ENCODE measurements at regions not wholly inside any gene's neighbourhood (a gene's known extent, or its start where the extent isn't known, plus 50 kb on each side); places are given as distances from the start of the nearest gene placed in this dataset.
A peak's percentile ranks its signal among the peaks of the same experiment; 100 is the strongest.

DNA sequence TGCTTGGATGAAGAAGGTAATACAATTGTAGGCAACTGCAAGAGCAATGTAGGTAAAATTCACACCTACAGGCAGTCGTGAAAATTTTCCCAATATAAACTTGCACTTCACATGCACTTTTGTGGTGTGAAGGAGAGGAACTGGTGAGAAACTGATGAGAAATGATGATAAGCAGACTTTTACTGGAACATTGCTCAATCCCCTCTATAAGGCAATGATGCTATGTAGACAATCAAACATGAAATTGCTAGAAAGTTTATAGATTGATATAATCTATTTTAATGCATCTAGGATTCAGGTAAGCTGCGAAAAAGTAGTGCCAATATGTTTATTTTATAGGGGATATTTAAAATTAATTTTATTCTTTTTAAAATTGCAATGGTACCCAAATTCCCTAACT is 802.2 kb downstream of the KCNT2 start:
- no peak for DNase-seq

DNA sequence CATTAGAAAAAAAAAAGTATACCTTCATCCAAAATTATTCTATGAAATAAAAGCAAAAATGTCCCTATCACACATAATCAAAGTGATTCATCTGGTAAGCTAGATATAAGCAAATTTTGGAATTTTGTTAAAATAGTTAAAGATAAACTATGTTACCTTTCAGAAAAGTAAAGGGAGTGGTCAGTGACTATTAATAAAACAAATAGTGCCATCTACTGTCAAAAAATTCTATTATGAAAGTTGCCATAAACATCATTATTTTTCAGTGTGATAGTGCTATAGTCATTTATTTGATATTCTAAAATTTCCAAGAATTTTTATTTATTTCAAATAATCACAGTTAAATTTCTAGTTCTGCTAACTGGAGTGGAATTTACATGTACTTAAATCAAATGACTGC is 803.7 kb downstream of the KCNT2 start:
- DNase-seq, result no peak

DNA sequence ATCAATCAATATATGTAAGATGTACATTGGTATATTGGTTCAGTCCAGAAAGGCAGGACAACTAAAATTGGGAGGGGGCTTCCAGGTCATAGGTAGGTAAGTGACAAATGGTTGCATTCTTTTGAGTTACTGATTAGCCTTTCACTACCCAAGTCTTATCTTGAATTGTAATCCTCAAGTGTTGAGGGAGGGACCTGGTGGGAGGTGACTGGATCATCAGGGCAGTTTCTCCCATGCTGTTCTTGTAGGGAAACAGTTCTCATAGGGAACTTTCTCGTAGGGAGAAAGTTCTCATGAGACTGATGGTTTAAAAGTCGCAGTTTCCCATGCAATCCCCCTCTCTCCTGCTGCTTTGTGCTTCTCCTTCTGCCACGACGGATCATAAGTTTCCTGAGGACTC is 809.2 kb downstream of the KCNT2 start:
- DNase-seq, result no peak

DNA sequence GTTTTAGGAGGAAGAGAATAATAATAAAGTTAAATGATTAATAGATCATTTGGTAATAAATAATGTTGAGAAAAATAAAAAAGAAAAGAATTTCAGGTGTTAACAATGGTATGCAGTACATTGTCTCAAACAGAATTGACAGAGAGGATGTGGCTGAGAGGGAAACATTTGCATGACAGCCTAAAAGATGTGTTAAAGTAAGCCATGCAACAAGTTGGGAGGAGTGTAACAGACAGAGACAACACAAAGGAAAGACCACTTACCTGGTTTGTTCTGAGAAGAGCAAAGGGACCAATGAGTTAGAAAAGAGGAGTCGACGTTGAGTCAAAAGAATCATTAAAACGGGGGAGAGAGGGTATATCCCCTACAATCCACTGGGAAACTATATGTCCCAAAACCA is 814.0 kb downstream of the KCNT2 start:
- no peak for DNase-seq

DNA sequence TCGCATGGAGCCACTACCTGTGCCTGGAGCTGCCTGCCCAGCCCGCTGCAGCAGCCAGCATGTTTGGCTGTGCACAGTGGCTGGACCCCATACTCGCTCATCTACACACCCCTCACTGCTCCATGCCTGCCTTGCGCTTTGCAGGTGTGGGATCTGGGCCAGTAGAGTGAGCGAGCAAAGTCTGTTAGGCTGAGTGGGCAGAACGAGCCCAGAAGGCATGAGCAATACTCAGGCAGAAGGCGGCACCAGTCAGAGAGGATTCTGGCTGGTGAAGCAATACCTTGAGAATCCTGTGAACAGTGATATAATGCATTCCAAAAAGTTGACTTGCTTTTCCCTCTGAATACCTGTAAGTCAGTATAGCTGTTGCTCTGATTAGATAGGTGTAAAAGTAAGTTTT is 816.4 kb downstream of the KCNT2 start:
- DNase-seq, result peak; percentile 63

DNA sequence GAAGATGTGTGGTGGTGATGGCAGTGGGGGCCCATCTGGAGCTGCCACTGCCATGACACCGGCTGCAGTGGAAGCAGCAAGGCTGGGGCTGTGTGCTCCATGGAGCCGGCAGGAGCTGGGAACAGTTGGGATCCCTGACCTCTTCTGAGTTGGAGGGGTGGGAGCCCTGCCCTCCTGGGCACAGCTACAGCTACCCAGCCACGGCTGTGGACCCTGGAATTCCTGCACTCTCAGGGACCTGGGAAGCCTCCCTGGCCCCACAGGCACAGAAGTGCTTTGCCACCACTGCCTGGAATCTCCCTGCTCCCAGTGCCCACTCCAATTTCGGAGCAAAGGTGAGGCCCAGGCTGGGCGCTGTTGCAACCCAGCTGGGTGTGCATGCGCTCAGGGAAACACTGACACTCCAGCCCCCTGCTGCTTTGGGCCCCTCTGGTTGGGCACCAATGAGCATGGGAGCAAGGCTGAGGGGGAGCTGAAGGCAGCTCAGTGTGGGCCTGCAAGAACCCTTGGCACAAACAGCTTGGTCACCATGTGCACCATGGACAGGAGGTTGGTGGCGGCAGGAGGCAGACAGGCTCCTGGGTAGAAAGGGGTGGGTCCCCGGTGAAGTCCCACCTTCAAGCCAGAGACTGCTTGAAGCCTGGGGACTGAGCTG is 817.6 kb downstream of the KCNT2 start:
- DNase-seq, result no peak

DNA sequence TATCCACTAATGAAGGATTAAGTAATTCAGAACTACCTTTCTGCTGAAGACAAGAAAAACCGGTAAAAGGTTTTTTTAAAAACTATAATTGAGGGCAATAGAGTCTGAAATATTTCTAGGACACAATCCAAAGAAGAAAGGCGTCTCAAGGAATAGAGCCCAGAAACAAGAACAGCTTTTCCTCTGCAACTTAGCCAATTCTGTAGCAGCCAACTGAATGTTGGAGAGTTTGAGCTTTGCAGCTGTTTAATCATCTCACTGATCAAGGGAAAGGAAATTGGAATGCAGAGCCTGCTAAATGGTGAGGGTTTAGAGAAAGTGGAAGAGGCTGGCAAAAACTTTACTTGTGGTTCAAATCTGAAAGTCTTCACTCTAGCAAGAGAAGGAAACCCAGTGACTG is 818.9 kb downstream of the KCNT2 start:
- DNase-seq, result no peak

DNA sequence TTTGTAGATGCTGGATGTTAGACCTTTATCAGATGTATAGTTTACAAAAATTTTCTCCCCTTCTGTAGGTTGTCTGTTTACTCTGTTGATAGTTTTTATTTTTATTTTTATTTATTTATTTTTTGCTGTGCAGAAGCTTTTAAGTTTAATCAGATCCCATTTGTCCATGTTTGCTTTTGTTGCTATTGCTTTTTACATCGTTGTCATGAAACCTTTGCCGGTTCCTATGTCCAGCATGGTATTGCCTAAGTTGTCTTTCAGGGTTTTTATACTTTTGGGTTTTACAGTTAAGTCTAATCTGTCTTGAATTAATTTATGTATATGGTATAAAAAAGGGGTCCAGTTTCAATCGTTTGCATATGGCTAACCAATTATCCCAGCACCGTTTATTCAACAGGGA is 819.5 kb downstream of the KCNT2 start:
- no peak for DNase-seq

DNA sequence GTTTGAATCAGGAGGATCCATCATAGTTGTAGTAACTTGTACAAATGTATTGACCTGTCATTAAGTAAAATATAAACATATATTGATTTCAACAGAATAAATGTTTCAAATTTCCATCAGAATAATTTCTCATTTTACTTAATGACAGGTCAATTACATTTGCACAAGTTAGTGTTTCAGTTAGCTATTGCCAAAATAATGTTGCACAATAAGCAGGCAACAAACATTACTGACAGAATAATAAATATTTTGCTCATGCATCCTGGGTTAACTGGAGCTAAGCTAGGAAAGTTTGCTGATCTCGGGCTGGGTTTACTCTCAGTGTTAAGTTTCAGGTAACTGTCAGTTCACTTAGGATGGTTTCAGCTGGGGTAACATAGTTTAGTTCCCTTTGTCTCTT is 822.4 kb downstream of the KCNT2 start:
- DNase-seq, result no peak

DNA sequence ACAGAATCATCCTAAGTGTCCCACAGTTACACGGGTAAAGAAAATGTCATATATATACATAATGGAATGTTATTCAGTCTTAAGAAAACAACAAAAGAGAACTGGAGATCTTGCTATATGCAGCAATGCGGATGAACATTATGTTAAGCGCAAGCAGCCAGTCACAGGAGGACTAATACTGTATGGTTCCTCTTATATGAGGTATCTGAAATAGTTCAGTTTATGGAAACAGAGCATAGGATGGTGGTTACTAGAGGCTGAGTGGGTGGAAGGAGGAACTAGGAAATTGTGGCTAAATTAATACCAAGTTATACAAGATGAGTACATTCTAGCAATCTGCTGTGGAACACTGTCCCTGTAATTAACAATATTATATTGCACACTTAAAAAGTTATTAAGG is 834.3 kb downstream of the KCNT2 start:
- no peak for DNase-seq

DNA sequence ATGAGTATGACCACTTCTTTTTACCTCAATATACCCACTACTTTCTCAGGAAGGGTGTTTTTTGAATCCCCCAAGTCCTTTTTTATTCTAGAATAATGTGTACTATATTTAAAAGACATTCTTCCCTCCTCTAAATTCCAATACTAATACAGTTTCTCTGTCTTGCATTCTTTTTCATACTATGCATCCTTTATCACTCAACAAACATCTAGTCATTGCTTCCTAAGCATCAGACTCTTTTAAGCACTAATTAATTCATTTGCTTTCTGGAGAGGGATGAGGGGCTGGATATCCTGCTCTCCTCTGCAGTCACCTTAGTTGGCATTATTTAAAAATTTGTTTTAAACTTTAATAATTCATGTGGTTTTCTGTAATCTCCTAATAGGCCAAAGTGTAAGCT is 838.8 kb downstream of the KCNT2 start:
- no peak for DNase-seq

DNA sequence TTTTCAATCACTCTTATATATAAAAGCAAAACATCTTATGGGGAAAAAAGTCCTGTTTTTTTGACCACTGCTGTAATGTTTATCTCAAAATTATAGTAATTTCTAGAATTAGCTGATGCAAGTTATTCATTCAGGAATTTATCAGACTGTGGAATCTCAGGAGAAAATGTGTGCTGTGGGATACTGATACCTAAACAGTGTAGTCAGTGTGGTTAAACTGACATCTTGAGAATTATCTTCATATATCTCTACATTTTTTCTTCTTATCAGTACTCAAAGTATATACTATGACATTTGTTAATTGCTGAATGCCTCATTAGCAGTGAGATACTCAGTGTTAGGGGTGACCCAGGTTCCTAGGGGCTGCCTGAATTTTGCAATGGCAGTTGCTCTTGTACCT is 839.3 kb downstream of the KCNT2 start:
- no peak for DNase-seq

DNA sequence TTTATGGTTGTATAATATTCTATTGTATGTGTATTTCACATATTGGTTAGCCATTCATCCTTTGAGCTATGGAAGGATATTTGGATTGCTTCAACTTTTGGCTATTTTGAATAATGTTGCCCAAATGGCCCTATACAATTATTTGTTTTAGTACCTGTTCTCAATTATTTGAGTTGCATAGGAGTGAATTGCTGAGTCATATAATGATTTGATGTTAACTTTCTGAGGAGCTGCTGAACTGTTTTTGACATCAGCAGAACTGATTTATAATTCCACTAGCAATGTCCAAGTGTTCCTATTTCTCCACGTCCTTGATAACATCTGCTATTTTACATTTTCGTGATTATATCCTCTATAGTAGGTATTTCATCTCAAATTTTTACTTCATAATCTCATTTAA is 839.9 kb downstream of the KCNT2 start:
- DNase-seq, result no peak

DNA sequence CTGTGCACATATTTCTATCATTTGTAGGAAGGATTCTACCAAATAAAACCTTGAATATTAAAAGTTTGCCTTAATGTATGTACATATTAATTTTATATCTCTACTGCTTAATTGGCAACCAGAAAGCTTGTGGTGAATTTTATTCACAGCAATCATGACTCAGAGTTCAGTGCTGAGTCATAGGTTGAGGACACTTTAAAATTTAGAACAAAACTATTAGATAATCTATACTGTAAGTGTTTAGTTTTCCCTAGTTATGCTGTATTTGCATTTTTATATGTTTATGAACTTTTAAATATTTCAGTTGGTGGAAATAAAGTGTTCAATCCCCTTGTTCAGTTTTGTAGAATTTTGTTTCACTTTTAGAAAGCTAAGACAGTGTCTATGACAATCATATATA is 841.5 kb downstream of the KCNT2 start:
- no peak for DNase-seq

DNA sequence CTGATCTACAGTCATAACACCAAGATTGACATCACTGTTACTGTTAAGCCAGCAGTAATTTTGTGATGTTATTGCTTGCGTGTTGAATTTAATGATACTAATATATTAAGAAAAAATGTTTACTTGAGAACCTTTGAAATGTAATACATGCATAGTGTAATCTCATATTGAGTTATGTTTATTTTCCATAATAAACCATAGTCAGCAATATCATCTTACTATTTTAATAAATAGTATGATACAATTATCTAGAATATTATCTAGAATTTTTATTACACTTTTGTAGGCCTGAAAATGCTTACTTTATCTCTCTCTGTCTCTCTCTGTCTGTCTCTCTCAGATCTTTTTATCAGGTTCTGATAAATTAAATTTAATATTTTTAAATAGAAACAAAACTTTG is 843.1 kb downstream of the KCNT2 start:
- DNase-seq, result no peak

DNA sequence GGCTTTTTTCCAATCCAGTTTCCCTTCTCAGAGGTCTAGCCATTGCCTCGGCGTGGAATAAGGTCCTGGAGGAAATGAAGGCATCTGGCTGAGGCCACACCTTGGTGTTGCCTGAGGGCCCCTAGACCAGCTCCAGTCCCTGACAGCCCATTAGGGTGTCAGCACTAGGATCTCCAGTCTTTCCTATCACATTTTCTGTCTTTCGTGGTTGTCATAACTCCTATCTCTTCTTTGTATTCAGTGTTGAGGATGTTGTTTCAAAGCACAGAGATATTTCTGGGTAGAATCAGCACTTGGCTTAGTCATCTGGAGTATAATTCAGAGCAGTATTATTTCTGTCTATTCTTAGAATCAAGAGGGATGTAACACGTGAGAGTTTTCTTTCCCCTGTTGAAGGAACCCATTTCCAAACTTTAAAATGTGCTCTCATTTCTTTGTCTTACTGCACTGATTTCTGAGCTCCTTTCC is 844.3 kb downstream of the KCNT2 start:
- no peak for DNase-seq

DNA sequence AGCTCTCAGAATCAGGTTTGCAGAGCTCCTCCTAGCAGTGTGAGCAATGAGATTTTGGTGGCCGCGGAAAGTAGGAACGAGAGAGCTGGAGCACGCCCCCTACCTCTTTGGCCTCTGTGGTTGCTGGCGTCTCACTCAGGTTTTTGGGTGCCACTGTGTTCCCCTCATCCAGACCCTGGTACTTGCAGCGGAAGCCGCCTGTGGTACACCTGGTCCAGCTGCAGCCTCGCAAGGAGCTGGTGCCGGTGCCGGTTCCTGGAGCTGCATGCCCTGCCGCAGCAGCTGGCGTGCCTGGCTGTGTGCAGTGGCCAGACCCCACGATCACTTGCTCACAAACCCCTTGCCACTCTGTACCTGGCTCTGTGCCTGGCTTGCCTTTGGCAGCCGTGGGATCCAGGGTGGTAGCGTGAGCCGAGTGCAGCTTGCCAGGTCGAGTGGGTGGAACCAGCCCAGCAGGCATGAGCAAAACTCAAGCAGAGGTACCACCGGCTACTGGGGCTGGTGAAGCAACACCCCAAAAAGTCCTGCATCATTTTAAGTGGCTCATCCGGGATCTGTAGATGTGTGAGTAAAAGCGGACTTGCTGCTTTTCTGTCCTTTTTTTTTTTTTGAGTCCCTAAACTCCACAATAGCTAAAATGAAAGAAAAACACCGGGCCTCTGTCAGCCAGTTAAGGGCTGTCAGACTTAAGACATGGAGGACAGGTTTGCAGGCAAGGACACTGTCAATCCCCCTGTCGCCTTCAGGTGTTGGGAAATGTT is 844.9 kb downstream of the KCNT2 start:
- DNase-seq, result no peak

DNA sequence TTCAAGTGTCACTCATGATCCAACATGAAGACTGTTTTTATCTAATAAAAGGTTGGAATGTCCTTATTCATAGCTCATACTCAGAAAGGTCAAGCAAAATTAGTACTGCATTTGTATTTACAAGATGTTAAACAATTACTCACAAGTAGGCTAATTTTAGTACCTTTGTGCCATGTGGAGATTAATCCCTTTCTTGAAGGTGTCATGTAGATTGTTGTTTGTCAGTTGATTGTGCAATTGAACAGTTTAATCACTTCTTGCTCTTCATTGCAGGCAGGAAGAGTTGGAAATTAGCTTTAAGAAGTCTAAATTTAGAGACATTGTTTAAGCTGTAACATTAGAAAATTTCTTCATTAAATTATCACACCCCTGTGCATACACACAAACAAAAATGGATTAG is 847.1 kb downstream of the KCNT2 start:
- no peak for DNase-seq

DNA sequence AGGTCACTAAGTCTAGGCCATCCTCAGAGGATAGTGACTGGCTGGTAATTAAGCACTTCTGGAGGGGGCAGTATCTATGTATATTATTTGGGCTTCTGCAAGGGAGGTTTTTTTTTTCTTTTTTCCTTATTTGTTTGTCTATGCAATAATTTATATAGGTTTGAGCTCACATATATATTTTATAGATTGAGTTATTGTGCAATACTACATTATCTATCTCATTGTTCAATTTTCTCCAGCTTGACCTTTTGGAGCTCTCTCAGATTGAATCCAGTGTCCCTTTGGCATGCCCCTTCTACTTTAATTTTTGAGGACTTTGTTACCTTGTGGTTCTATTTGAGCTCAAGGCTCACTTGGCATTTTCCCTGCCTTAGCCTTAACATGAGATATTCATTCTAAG is 852.1 kb downstream of the KCNT2 start:
- DNase-seq, result no peak

DNA sequence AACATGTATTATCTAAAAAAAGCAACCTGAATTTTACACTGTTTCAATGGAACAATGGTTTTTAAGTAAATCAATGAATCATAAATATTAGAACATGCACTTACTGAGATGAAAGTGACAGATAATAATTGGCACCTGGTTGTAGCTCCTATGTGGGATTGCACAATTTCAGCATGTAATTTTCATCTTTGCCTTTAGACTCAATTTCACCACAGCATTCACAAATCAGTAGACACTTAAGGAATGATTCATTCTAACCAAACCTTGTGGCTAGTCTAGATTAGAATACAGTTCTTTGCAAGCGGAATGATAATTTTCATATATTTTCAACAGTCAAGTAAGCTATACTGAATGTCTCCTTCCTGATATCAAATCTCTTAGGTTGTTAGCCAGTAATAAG is 853.4 kb downstream of the KCNT2 start:
- peak; percentile 37 for DNase-seq

DNA sequence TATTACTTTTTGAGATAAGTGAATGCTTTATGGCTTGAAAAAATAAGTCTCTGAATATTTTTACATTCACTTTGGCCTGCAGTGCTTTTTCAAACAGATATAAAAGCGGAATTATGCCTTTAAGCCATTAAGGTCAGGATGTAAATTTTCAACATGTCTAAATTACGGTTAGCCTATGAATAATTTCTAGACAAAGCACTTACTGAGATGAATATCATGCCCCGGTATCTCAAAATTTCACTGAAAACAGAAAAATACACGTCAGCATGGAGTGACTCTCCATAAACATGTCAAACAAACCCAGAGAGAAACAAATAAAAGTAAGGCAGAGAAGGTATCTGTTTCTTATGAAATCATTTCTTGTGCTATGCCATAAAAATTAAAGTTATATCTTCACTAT is 853.9 kb downstream of the KCNT2 start:
- no peak for DNase-seq

DNA sequence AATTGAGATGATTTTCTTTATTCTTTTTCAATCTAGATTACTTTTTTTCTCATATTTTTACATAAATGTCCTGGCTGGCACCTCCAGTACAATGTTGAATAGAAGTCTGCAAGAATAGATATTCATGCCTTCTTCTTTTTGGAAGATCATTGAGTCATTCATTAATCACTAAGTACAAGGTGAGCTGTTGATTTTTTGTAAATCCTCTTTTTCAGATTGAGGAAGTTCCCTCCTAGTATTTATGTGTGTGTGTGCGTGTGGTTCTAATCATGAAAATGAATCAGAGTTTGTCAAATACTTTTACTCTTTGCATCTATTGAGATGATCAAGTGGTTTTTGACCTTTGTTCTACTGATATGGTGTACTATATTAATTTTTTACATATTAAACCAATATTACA is 859.3 kb downstream of the KCNT2 start:
- no peak for DNase-seq

DNA sequence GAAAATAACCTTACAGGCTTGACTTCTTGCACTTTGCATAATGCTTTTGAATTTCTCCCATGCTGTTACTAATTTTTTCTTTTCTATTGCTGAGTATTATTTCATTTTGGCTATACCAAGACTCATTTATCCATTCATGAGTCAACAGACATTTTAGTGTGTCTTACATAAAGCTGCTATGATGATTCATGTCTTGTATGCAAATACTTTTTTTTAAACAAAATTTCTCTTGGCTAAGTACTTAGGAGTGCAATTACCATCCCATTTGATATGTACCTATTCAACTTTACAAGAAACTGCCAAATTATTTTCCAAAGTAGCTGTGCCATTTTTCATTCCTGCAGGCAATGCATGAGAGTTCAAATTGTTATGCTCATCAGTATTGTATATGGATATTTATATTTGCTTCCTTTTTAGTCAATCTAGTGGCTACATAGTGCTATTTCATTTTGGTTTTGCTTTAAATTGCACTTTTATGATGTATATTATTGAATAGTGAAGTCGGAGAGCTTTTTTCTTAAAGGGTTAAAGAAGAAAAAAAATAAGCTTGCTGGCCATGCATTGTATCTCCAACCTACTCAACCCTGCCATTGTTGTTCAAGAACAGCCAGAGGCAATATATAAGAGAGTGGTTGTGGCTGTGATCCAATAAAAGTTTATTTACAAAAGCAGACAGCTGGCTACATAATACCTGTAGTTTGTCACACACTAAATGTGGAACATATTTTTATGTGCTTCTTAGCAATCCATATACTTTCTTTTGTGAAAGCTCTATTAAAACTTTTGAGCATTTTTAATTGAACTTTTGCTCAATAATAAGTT is 862.8 kb downstream of the KCNT2 start:
- DNase-seq, result no peak

DNA sequence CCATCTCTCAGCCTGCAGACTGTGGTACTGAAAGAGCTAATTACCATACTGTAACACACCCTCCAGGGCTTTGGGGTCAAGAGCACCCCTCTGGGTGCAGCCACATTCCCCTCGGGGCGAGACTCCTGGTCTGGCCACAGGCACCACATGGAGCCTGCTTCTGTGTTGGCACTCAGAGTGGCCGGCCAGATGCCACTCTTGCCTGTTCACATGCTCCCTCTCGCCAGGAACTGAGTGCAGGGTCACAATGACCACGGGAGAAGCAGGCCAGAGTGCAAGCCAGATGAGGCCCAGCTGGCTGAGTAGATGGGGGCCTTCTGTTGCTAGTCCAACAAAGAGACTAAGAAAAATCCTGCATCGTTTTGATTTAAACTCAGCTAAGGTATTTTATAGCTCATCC is 864.0 kb downstream of the KCNT2 start:
- no peak for DNase-seq
